ENCODE measurements at regions not wholly inside any gene's neighbourhood (a gene's known extent, or its start where the extent isn't known, plus 50 kb on each side); places are given as distances from the start of the nearest gene placed in this dataset.

DNA sequence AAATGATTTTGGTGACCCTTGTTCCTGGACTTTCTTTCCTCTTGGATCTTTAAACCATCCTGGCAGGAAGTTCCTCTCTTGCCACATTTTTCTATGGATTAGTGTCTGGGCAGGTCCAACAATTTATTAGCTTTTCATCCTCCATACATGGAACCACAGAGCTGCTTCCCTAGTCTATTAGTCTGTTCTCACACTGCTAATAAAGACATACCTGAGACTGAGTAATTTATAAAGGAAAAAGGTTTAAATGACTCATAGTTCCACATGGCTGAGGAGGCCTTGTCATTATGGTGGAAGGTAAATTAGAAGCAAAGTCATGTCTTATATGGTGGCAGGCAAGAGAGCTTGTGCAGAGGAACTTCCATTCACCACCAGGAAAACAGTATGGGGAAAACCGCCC, 122.9 kb downstream of the DDX1 start:
- no peak for DNase-seq (ENCODE audit: missing footprints)
- intact Hi-C loops (cut with DNase I): no loop called here
- no peak for ATAC-seq

DNA sequence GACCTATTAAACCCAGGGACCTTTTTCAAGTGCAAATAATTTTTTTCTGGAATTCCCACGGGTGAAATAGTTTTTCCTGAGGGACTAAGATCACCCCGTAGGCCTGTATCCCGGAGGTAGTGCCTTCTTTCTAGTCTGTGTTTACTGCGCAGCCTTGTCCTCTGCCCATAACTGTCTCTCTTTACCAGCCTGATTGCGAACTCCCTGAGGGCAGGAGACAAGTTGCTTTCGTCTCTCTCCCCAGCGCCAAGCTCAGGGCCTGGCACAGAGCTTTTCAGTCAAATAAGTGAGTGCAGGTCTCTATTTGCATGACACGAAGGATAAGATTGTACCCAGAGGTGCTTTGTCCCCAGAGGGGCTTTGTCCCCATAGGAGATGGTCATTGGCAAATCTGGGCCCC, 123.9 kb downstream of the DDX1 start:
- intact Hi-C loops (cut with DNase I): no loop called here
- no peak for DNase-seq (ENCODE audit: missing footprints)
- ATAC-seq: no peak

DNA sequence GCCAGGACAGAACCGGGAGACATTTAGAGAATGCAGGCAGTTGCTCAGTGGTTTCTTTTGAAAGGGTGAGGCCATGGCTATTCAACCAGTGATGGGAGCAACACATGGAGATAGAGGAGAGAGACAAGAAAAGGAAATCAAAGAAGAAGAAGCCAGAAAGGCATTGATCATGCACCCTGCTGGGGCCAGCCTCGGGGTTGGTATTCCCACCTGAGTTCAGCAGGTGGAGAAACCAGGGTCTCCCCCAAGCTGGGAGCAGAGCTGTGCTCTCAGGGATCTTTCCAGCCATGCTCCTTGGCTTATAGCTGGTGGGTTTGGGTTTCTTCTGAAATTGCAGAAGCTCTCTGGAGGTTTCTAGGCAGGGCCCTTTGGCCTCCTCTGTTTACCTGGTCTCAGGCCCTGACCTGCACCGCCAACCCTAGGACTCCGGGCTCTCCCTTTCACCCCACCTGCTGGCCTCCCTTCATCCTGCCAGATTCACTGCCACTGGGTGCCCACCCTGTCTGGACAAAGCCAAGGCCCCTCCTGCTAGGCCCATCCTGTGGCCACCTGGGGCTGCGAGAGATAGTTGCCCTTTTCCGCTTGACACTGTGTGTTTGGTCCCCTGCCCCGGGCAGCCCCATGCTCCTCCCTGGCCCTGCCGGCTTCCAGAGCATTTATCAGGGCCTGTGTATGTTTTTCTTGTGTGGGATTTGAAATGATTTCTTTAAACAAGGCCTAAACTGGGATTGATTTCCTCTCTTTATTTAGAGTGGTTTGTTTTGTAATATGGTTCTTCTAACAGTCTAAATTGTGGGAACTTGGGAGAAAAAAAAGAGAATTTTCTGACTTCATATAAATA, 126.7 kb downstream of the DDX1 start:
- intact Hi-C loops (cut with DNase I): no loop called here
- DNase-seq (ENCODE audit: missing footprints) (no peak), ATAC-seq (no peak)

DNA sequence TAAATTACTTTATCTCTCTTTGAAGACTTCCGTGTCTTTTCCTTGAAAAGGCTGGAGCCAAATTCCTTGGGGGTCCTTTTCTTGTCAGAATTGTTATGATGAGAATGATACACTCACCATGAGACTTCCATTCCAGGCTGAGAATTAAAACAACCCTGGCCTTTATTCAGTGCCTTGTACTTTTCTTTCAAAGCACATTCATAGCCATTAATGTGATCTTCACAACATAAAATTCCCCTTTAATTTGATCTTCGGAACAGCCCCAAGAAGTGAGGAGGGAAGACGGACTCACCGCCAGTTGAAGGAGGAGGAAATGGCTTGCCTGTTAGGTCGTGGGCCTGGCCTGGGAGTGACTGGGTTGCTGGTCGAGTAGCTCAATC, 127.3 kb downstream of the DDX1 start:
- no peak for DNase-seq (ENCODE audit: missing footprints)
- no peak for ATAC-seq
- intact Hi-C loops (cut with DNase I): no loop called here

DNA sequence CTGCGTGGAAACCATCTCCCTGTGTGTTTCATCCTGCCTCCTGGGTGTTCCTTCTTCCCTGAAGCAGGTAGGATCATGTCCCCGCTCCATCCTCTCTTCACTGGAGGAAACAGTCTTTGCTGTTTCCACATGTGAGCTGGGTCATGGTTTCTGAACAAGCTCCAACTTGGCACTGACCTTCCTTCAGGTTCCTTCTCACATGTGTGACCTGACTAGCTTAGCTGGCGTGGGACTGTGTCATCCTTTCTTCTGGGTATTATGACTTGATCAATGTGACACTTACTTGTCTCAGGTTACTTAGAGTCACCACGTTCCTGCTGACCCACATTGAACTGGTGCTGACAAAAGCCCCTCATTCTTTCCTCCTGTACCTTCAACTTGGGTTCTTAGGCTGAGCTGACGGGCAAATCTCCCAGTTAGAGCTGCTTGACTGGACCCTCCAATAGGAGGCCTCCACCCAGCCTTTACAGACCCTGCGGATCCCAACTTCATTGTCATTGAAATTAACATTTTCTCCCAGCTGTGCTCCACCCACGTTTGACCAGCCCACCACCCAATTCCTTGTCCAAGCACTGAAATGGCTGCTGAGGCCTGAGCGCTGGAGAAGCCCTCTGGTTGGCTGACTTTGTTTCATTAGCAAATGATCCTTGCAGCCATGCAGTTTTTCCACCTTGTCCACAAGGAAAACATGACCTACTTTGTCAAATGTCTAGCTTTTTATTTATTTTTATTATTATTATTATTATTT, 128.1 kb downstream of the DDX1 start:
- DNase-seq (ENCODE audit: missing footprints): no peak
- intact Hi-C loops (cut with DNase I): no loop called here
- ATAC-seq: no peak

DNA sequence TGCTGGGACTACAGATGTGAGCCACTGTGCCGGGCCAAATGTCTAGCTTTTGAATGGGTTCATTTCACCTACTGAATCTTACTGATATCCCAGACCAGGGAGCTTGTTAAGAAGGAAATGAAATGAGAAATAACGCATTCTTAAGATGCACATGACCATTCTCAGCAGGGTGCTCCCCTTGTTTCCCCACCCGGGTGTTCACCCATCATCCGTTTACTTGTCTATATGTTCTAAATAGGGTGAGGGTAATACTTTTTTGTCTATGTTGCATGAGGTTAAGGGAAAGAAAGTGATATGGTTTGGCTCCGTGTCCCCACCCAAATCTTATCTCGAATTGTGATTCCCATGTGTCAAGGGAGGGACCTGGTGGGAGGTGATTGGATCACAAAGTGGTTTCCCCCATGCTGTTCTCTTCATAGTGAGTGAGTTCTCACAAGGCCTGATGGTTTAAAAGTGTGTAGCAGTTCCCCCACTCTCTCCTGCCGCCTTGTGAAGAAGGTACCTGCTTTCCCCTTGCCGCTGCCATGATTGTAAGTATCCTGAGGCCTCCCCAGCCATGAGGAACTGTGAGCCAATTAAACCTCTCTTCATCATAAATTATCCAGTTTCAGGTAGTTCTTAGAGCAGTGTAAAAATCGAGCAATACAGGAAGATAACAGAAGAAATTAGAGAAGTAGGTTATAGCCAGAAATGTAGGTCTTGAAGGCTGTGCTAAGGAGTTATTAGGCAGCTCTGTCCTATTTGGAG, 129.1 kb downstream of the DDX1 start:
- DNase-seq (ENCODE audit: missing footprints) (no peak), ATAC-seq (no peak)
- intact Hi-C loops (cut with DNase I): no loop called here

DNA sequence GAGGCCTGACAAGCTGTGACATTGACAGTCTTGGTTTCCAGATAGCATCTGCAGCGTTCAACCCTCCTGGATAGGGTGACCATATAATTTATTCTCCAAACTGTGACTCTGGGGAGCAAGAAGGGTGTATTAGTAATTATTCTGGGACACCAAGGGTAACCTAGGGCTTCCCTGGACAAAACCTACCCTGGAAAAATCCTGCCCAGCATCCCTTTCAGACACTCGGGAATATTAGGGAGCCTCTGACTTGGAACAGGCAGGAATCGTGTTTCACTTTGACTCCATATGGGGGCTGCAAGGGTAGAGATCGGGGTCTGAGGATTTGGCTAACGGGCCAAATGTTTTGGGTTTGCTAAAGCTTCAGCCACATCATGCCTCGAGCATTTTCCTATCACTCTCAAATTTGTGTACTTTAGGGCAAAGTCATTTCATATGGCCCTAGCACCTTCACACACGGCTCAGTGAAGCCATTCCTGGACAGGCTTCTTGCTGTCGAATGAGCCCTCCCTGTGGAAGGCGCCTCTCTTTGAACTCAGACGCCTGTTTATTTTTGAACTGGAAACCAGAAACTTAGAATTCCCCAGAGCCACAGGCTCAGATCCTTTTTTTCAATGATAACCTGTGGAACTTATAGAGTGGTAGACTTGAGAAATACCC, 129.9 kb downstream of the DDX1 start:
- intact Hi-C loops (cut with DNase I): no loop called here

DNA sequence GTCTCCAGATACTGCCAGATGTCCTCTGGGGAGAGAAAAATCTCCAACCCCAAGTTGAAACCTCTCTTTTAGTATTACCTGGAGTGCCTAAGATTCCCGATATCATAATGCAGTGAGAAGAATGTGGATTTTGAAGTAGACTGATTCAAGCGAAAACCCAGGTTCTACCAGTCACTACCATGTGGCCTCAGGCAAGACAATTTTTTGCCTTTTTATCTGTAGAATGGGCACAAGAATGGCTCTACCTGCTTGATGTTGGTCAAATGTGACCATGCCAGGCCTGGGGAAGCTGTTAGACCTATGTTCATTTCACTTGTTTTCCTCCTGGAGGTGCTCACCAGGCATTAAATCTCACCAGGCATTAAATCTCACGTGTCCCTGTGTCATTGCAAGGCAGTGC, 131.3 kb downstream of the DDX1 start:
- intact Hi-C loops (cut with DNase I): no loop called here
- DNase-seq (ENCODE audit: missing footprints): no peak
- no peak for ATAC-seq

More for the DNA sequence above, 129.9 kb downstream of the DDX1 start:
- DNase-seq (ENCODE audit: missing footprints): no peak
- ATAC-seq: no peak

DNA sequence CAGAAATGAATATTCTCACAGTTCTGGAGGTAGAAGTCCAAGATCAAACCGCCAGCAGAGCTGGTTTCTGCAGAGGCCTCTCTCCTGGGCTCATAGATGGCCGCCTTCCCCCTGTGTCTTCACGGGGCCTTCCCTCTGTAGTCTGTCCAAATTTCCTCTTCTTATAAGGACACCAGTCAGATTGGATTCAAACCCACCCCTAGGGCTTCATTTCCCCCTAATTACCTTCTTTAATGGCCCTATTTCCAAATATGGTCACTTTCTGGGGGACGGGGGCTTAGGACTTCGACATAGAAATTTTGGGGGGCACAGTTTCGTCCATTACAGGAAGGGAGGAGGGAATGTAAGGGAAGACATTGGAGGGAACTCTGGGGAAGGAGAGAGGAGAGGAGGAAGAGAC, 132.6 kb downstream of the DDX1 start:
- intact Hi-C loops (cut with DNase I): no loop called here
- ATAC-seq (no peak), DNase-seq (ENCODE audit: missing footprints) (no peak)

DNA sequence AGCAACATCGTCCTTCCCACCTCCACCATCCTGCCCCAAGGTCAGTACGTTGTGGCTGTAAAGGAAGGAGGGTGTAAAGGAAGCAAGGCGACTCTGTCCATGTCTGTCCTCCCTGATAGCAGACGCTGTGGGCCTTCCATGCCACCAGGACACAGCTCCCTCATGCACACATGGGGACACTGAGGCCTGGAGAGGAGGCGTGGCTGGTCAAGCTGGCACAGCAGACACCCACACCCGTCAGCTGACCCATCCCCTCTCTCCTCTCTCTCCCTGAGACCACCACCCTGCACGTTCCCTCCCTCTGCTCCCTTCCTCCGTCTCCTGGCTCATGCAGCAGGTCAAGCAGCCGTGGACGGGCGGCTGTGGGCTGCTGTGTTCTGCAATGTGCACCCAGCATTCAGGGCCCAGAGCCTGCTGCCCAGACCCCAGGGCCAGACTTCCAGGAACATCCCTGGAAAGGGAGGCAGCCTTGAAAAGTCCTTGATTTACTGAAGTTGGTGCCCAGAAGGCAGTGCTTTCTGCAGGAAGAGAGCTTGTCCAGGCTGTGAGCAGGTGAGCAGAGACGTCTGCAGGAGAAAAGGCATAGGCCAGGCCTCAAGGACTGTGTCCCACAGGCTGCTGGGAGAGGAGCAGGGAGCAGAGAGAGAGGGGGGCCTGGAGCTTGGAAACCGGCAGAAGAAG, 133.6 kb downstream of the DDX1 start:
- intact Hi-C loops (cut with DNase I): no loop called here
- ATAC-seq (no peak), DNase-seq (ENCODE audit: missing footprints) (no peak)

DNA sequence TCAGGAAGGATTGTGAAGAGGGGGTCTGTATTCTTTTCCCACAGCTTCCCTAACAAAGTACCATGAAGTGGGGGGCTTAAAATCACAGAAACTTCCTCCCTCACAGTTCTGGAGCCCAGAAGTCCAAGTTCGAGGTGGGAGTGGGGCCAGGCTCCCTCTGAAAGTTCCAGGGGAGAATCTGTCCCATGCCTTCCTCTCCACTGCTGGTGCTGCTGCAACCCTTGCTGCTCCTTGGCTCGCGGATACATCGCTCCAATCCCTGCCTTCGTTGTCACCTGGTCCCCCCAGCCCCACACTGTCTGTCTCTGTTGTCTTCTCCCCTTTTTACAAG, 134.1 kb downstream of the DDX1 start:
- no peak for ATAC-seq
- DNase-seq (ENCODE audit: missing footprints): no peak
- intact Hi-C loops (cut with DNase I): no loop called here

DNA sequence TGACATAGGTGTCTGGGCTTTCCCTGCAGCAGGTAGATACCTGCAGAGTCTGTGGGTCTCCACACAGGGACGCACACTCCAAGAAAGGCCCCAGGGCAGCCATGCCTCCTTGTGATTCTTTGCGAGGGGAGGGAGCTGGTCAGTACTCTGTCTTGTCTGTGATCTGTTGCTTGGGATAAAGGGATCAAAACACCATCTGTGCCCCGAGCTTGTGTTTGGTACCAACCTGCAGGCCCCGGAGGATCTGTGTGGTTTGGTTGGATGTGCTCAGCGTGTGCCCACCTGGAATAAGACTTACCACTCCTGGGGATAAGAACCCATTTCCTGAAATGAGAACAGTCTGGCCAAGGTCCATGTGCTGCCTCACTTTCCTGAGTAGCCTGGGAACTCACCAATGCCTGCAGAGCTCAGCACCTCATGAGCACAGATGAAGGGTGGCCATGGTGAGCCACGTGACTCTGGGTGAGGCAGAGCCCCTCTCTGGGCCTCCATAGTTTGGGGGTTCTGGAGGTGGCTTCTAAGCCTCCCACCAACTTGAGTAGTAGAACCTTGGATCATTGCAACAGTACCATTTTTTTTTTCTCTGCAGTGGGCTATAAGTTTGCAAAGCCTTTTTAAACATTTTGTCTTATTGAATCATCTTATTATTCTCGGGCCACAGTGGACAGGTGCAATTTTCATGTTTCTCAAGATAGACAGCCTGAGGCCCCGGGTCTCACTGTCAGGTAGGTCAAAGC, 134.8 kb downstream of the DDX1 start:
- DNase-seq (ENCODE audit: missing footprints): no peak
- no peak for ATAC-seq
- intact Hi-C loops (cut with DNase I): no loop called here

DNA sequence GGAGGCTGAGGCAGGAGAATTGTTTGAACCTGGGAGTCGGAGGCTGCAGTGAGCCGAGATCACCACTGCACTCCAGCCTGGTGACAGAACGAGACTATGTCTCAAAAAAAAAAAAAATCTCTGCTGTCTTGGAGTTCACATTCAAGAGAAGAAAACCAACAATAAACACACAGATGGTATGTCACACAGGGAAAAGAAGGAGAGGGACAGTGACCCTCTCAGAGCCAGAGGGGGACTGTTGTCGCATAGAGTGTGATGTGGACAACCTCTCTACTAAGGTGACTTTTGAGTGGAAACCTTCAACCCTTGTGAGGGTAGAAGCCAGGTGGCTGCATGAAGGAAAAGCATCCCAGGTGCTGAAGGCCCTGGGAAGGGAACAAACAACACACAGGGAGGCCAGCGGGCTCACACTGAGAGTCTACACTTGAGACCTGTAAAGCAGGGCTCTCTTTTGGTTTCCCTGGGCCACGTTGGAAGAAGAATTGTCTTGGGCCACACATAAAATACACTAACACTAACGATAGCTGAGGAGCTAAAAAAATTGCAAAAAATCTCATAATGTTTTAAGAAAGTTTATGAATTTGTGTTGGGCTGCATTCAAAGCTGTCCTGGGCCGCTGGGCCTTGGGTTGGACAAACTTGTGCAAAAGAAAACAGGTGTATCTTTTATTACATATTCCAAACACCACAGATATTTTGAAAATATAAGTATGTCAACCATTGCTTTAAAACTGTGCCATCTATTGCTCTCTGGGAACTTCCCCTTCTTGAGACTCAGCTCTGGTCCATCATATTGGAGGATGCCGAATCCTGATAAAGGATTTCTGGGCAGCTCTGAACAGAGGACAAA, 136.0 kb downstream of the DDX1 start:
- DNase-seq (ENCODE audit: missing footprints) (no peak), ATAC-seq (no peak)
- intact Hi-C loops (cut with DNase I): no loop called here

DNA sequence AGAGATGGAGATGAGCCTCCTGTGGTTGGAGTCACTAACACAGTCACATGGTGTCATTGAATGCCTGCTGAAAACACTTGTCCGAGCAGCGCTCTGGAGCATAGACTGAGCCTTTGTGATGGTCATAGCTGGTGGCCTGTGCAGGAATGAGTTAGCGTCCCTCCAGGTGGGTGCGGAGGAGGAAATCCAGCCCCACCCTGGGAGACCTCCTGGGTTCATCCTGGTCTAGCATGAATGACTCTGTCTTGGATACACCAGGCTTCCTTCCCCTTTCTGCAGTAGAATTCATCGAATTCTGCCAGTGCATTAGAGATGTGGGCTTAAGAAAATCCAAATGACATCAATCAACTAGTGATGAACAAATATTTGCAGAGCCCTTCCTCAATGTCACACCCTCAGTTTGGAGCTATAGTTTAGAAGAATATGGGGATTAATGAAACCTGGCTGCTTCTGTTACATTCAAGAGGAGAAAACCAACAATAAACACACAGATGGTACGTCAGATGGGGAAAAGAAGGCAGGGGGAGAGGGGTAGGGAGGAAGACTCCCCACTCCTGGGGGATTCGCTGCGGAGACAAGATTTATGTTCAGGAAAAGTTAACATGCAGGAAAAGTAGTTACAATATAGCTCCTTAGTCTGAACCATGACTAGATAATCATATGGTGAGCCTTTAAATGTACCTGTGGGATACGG, 136.7 kb downstream of the DDX1 start:
- intact Hi-C loops (cut with DNase I): no loop called here
- DNase-seq (ENCODE audit: missing footprints) (no peak), ATAC-seq (no peak)

DNA sequence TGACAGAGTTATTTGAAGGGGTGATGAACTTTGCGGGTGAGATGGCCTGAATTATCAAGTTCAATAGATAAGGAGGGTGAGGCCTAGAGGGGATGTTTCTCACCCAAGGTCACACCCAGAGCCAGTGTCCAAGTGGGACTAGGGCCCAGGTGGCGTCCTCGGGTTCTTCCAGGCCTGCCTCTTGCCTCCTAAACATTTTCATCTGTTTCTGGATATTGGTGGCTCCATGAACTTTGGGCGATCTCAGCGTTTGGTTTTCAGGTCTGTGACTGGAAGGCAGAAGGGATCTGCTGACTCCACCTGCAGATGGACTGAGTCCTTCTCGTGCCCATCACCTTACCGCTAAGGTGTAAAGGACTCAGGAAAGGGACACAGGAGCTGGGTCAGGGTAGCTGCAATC, 137.3 kb downstream of the DDX1 start:
- DNase-seq (ENCODE audit: missing footprints) (no peak), ATAC-seq (no peak)
- intact Hi-C loops (cut with DNase I): no loop called here

DNA sequence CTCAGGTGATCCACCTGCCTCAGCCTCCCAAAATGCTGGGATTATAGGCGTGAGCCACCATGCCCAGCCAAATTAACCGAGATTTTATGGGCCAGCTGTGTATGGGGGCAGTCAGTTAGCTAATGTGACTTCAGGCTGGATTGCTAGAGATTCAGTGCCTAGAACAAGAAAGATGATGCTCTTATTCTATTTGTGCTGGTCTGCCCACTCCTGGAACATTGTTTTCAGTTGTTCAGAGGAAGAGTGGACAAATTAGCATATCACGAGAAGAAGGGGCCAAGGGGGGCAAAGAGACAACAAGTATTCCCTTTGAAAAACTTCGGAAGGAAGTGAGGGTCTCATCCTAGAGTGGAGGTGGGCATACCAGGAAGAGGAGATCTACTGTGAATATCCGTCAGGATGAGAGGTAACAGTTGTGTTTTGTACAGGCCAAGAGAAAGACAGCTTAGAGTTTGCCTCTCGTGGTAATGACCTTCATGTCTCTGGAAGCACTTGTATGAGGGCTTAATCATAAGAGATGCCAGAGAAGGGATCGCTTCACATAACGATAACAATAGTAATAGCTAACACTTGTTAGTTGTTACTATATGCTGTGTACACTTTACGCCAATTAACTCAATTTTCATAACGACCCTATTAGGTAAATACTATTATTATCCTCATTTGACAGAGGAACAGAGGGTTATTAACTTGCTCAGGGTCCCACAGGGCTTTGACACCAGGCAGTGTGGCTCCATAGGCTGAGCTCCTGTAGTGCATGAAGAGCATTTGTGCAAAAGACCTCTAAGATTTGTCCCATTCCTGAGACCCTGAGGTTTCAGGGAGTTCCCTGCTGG, 138.3 kb downstream of the DDX1 start:
- DNase-seq (ENCODE audit: missing footprints) (no peak), ATAC-seq (no peak)
- intact Hi-C loops (cut with DNase I): loop anchor here (5.0 kb wide), 1 partner anchor 182 kb away; no protein-coding TSS in a partner anchor

All from Right ventricle myocardium inferior (tissue), 1 donor.